Cardiac septum (tissue), 1 donor: ENCODE measurements at regions not wholly inside any gene's neighbourhood (a gene's known extent, or its start where the extent isn't known, plus 50 kb on each side); places are given as distances from the start of the nearest gene placed in this dataset.
"Not testable (repeated sequence)": the region's sequence is repeated elsewhere in the genome, so short reads cannot be mapped to it uniquely, and the experiment has no call there.

Source experiments
- DNase-seq: peaks from one replicate; pipeline ENCODE4 v3.0.0-alpha.2; 2020; ENCODE audit warnings: low spot score
- intact Hi-C: fragments of 100-400 bp; cut with DNase I; formaldehyde crosslinking; loops from one replicate; pipeline ENCODE4 v1.14.0; 2022
- donor health status: DM: no; HTN: no; CAD: no.

GRCh38 chr6:67112120-67112519 is 1405.1 kb upstream of the EYS start:
- no peak for DNase-seq
- intact Hi-C loops, result no loop called here

DNA sequence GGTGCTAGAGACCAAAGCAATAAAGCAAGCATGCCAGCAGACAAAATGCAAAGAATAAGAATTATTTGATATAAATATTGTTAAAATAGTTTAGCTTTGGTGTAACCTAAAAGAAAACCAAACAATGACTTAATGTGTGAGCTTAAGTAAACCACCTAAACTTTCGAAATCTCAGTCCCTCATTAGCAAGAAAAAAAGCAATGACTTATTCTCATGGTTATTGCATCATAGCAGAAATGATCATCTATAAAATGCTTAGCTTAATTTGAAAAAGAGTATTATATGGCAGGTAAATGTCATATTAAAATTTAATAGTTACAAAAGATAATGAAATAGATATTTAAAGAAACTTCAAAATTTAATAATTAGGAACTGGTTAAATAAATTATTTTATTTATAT is 1395.7 kb upstream of the EYS start:
- no peak for DNase-seq
- intact Hi-C loops, result no loop called here

DNA sequence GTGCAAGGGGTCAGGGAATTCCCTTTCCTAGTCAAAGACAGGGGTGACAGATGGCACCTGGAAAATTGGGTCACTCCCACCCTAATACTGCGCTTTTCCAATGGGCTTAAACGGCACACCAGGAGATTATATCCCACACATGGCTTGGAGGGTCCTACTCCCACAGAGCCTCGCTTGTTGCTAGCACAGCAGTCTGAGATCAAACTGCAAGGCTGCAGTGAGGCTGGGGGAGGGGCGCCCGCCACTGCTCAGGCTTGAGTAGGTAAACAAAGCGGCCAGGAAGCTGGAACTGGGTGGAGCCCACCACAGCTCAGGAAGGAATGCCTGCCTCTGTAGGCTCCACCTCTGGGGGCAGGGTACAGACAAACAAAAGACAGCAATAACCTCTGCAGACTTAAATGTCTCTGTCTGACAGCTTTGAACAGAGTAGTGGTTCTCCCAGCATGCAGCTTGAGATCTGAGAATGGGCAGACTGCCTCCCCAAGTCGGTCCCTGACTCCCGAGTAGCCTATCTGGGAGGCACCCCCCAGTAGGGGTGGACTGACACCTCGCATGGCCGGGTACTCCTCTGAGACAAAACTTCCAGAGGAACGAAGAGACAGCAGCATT is 1388.7 kb upstream of the EYS start:
- intact Hi-C loops, DNase-seq: not testable (repeated sequence)

- intact Hi-C loops, result no loop called here
- DNase-seq, result no peak
These were observed 1387.5 kb upstream of the EYS start for GRCh38 chr6:67094431-67094946.

DNA sequence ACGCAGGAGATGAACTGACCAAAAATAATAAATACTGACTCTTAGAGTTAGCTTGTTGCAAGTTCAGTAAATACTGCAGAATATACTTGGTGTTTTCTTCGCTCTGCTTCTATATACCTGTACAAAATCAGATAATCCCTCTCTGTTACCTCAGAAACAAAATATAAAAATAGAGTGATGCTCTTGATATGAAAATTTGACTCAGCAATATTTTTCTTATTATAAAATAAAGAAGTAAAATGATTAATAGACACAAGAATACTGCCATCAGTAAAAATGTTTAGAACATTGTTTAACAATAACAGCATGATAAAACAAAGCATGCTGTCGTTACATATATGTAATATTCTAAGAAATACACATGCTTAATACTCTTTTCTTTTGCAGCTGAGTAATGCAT is 1366.9 kb upstream of the EYS start:
- no peak for DNase-seq
- intact Hi-C loops, result no loop called here

GRCh38 chr6:67068781-67069180 is 1361.8 kb upstream of the EYS start:
- intact Hi-C loops, result no loop called here

DNA sequence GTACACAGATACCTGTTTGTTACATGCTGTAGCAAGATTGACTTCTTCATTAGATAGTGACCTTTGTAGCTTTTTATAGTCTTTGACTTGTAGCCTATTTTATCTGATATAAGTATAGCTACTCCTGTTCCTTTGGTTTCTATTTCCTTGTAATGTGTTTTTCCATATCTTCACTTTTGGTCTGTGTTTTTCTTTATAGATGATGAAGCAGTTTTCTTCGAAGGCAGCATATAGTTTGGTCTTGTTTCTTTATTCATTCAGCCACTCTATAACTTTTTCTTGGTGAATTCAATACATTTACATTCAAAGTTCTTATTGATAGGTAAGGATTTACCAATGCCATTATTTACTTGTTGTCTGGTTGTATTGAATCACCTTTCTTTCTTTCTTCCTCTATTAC is 1357.3 kb upstream of the EYS start:
- intact Hi-C loops, result no loop called here
- no peak for DNase-seq

More at GRCh38 chr6:67068781-67069180, 1361.8 kb upstream of the EYS start:
- DNase-seq, result no peak

DNA sequence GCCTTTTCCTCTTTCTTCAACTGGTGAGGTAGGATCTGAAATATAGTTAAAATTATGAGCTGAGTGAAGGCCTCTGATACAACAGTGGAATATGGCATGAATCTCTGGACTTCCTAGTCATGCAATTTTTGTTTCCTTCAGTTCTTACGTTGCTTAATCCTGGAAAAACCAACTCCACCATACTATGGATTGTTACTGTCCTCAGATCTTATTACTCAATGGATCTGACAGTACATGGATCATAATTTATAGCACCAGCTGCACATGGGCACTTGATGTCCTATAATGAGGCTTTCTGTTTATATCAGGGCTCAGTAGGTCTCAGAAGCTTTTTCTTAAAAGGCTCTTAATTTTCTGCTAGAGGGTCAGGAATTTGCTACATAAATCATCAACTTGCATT is 1341.0 kb upstream of the EYS start:
- intact Hi-C loops, result no loop called here
- DNase-seq, result no peak

- DNase-seq, result no peak
- intact Hi-C loops, result no loop called here
These were observed 1338.0 kb upstream of the EYS start for GRCh38 chr6:67045076-67045475.

DNA sequence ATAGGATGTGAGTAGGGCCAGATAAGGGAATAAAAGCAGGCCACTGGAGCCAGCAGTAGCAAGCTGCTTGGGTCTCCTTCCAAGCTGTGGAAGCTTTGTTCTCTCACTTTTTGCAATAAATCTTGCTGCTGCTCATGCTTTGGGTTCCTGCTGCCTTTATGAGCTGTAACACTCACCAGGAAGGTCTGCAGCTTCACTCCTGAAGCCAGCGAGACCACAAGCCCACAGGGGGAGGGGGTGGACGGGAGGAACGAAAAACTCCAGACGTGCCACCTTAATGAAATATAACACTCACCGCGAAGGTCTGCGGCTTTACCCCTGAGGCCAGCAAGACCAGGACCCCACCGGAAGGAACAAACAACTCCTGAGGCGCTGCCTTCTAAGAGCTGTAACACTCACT is 1324.4 kb upstream of the EYS start:
- intact Hi-C loops, result no loop called here
- DNase-seq, result no peak

GRCh38 chr6:67030861-67031260 is 1323.8 kb upstream of the EYS start:
- intact Hi-C loops, result no loop called here
- DNase-seq, result no peak

DNA sequence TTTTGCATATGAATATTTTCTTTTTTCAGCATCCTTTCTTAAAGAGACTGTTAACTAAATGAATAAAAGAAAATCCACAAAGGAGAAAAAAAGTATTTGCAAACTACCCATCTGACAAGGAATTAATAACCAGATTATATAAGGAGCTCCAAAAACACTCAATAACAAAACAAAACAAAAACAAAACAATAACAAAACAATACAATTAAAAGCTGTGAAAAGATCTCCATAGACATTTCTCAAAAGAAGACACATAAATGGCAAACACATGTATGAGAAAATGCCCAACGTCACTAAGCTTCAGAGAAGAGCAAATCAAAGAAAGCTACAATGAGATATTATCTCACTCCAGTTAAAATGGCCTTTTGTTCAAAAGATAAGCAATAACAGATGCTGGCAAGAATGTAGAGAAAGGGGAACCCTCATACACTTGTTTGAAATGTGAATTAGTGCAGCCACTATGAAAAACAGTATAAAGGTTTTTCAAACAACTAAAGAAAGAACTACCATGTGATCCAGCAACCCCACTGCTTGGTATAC is 1310.0 kb upstream of the EYS start:
- intact Hi-C loops, result no loop called here
- DNase-seq, result no peak

- intact Hi-C loops, result no loop called here
- DNase-seq, result no peak
These were observed 1304.4 kb upstream of the EYS start for GRCh38 chr6:67011441-67011840.

GRCh38 chr6:67009818-67010217 is 1302.8 kb upstream of the EYS start:
- no peak for DNase-seq
- intact Hi-C loops, result no loop called here

GRCh38 chr6:67003844-67004243 is 1296.8 kb upstream of the EYS start:
- no peak for DNase-seq
- intact Hi-C loops, result no loop called here

GRCh38 chr6:67000121-67000520 is 1293.1 kb upstream of the EYS start:
- intact Hi-C loops, result no loop called here

GRCh38 chr6:66997579-66997978 is 1290.6 kb upstream of the EYS start:
- intact Hi-C loops, DNase-seq: not testable (repeated sequence)

More at GRCh38 chr6:67000121-67000520, 1293.1 kb upstream of the EYS start:
- DNase-seq, result no peak

- DNase-seq, result no peak
- intact Hi-C loops, result no loop called here
These were observed 1288.6 kb upstream of the EYS start for GRCh38 chr6:66995669-66996068.

DNA sequence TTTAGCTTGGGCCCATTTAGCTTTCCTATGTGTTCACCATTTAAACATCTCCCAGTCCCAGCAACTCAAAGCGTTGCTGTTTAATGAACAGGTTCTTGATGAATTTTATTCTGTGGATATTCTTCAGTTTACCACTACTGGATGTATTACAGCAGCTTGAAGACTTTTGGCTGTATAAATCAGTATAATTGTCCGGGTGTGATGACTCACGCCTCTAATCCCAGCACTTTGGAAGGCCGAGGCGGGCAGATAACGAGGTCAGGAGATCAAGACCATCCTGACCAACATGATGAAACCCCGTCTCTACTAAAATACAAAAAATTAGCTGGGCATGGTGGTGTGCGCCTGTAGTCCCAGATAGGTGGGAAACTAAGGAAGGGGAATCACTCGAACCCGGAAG is 1286.7 kb upstream of the EYS start:
- DNase-seq, intact Hi-C loops: not testable (repeated sequence)

DNA sequence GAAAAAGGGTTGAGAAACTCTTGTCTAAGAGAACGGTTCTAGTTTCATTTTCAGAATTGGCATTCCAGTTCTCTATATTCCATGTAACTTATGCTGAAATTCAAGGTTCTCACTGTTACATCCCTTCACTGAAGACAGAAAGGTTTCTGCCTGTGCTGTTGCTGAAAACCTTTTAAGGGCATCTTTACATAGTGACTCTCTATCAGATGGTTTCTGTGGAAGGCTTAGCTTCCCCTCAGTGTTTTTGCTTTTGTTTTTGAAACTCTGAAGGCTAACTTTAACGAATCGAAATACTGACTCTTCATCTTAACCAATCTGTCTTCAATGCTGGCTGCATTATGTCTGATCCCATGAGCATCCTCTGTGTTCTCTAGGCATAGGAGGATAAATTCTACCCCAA is 1286.2 kb upstream of the EYS start:
- no peak for DNase-seq
- intact Hi-C loops, result no loop called here

GRCh38 chr6:66992660-66993059 is 1285.6 kb upstream of the EYS start:
- DNase-seq, result no peak
- intact Hi-C loops, result no loop called here

GRCh38 chr6:66986940-66987339 is 1279.9 kb upstream of the EYS start:
- DNase-seq, result no peak
- intact Hi-C loops, result no loop called here
